GM13977 (cell line): ENCODE measurements at regions not wholly inside any gene's neighbourhood (a gene's known extent, or its start where the extent isn't known, plus 50 kb on each side); places are given as distances from the start of the nearest gene placed in this dataset.
A peak's percentile ranks its signal among the peaks of the same experiment; 100 is the strongest.

Experiments used
- DNase-seq: peaks from one replicate; pipeline ENCODE4 v3.0.0; 2012; ENCODE audit warnings: low spot score
- in situ Hi-C: fragments of 300-500 bp; cut with MboI; formaldehyde crosslinking; loops from one replicate; pipeline ENCODE4 v1.12.0; 2022; ENCODE audit warnings: low sequenced_read_pairs, low pct_unique_long_range_greater_than_20kb, mixed read lengths, inconsistent platforms; ENCODE audit not compliant: unreplicated experiment
- TF ChIP-seq, protein P1 (sequence below): IDR thresholded peaks from 2 replicates; pipeline ENCODE4 v1.5.1; 2012; ENCODE audit warnings: mild to moderate bottlenecking, control low read depth; ENCODE audit not compliant: insufficient read depth; ENCODE audit errors: extremely low read depth, missing control alignments

DNA sequence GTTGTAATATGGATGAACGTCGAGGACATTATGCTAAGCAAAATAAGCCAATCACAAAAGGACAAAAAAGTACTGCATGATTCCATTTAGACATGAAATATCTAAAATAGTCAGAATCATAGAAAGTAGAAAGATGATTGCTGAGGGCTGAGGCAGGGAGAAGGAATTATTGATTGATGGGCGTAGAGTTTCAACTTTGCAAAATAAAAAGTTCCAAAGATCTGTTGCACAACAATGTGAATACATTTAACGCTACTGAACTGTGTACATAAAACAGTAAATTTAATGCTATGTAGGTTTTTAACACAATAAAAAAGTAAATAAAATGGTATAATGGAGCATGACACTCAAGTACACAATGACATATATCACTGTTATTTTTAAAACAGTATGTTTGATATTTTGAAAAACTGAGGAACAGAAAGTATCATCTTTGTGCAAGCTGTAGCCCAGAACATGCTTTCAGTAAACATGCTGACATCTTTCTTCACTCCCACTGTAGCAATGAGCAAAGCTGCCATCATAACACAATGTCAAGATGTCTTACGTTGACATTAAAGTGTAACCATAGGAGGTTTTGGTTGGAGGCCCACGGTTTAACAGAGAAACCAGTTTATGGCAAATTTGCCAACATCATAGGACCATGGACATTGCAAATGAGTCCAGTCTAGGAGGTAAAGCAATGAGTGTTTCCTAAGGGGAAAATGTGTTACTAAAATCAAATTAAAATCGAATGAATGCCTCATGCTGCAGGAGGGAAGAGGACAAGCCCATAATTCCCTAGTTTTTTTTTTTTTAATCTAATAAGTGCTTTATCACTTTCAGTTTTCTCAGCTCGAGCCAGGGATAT lies 125.8 kb upstream of the SGCD start:
- no peak for DNase-seq
- TF ChIP-seq, protein P1, sequence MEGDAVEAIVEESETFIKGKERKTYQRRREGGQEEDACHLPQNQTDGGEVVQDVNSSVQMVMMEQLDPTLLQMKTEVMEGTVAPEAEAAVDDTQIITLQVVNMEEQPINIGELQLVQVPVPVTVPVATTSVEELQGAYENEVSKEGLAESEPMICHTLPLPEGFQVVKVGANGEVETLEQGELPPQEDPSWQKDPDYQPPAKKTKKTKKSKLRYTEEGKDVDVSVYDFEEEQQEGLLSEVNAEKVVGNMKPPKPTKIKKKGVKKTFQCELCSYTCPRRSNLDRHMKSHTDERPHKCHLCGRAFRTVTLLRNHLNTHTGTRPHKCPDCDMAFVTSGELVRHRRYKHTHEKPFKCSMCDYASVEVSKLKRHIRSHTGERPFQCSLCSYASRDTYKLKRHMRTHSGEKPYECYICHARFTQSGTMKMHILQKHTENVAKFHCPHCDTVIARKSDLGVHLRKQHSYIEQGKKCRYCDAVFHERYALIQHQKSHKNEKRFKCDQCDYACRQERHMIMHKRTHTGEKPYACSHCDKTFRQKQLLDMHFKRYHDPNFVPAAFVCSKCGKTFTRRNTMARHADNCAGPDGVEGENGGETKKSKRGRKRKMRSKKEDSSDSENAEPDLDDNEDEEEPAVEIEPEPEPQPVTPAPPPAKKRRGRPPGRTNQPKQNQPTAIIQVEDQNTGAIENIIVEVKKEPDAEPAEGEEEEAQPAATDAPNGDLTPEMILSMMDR, result no peak
- in situ Hi-C loops, result no loop called here

DNA sequence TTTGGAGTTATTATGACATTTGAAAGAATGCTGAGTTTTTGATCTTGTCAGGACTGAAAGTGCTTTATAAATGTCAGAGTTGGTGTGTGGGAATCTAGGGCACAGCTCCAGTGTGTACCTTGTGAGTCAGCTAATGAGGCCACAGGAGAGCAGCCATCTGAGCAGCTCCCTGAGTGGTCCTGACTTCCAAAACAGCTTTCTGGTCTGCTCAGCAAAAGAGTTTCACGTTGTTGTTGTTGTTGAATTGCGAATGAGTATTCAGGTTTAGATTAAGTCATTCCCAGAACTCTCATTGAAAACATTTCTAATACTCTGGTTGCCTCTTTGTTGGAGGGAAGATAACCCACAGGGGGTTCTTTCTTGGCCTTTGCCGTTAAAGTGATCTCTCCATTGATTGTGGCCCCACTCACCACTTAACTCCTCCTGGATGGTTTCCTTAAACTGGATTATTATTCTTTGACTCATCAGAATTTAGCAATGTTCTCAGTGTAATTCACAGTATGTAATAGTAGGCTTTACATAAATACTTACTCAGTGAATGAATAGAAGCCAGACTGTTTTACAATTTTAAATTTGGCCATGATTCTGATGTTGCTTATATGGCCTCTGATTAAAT lies 125.1 kb upstream of the SGCD start:
- TF ChIP-seq, protein P1, result no peak
- in situ Hi-C loops, result no loop called here
- no peak for DNase-seq

DNA sequence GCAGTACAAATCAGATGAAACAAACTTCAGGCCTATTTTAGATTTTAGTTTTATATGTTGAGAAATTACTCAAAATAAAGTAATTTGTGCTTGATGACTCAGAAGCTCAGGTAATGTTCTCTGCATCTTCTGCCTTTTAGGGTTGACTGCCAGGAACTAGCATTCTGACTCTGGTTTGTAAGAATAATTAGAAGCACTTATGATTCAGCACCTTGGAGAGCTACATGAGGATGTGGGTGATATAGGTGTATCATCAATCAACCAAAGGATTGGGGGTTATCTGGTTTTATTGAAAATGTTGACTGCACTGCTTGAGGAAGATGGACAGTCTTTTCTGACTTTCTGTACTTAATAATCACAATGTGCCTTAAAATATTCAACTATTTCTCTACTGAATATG lies 118.7 kb upstream of the SGCD start:
- DNase-seq, result peak; percentile 3
- in situ Hi-C loops, result no loop called here
- TF ChIP-seq, protein P1, result no peak

DNA sequence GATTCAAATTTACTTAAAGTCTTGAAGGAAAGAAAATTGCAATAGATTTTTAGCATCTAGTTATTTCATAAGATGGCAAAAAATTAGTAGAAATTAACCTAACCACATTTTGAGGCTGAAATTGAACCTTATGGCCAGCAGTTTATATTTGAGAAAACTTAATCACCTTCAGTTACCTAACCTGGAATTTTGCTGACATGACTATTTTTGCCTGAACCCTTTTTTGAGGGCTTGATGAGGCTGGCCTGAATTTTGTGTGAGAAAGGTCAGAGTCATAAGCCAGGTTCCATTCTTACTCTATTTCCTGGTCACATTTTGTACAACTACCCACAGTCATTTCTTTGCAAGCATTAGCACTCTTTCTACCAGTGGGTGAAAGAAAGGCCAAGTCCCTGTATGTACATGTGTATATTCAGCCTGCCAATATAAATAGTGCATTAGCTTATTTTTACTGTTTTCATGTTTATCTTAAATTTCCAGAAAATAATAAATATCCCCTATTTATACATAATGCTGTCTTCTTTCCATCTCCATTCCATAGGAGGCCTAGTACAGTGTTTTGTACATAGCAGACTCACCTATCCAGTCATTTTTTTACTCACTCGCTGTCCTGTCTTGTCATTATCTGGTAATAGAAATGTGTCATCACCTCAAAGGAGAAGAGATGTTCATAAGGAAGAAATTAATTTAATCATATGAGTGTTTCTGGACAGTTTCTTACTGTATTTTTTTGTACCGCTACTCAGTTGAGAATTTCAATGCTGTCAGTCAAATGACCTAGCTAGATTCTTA lies 108.4 kb upstream of the SGCD start:
- DNase-seq, result no peak
- TF ChIP-seq, protein P1, result no peak
- in situ Hi-C loops, result no loop called here

DNA sequence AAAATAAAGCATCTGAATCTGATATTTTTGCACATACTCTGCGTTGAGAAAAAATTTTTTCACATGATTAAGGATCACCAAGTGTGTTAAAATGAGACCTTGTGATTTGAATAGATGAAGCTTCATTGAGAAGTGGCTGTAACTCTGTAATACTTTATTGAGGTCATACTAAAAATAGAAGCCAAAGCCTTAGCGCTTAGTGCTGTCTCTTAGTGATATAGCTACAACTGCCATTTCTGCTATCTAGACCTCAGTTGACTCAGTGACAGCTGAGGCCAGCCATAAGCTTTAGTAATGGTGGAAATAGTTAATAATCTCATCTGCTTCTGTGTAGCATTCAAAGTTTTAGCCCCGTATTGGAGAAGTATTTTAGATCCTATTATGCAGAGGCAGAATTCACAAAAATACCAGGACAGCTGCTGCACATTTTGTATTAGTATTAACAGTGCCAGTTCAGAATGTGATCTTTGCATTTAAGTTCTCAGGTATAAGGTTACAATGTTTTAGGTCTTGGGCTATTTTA lies 107.4 kb upstream of the SGCD start:
- TF ChIP-seq, protein P1, result no peak
- in situ Hi-C loops, result no loop called here
- no peak for DNase-seq

DNA sequence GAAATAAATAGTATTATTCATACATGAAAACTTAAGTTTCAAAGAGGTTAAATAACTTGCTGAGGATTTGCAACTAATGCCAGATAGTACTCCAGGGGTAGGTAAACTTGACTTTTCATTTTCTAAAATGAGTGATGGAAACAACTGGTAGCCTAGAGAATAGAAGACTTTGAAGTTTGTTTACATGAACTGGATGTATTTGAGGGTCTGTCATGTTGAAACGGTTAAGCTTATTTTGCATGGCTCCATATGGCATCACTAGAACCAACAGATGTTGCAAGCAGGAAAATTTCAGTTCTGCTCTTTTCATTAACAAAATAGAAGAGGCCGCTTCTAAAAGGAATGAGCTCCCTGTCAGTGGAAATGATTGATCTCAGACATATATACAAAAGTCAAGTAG lies 105.1 kb upstream of the SGCD start:
- TF ChIP-seq, protein P1, result no peak
- in situ Hi-C loops, result no loop called here
- DNase-seq, result no peak
